ENCODE measurements at regions not wholly inside any gene's neighbourhood (a gene's known extent, or its start where the extent isn't known, plus 50 kb on each side); places are given as distances from the start of the nearest gene placed in this dataset.

DNA sequence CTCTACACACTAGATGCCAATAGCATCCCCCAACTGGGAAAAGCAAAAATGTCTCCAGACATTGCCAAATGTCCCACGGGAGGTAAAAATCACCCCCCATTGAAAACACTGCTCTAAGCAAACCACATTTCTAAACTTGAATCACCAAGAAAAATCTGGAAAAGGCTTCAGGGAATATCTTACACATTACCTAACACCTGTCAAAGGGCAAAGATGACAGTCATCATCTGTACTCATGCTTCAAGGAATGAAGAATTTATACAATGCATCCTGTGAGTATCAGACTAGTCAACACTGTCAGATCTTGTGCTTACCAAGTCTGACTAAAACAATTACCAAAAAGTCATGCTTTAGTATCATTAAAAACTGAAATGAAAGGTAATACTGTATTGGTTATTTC is 161.6 kb upstream of the SOX5 start (continued):
- TF ChIP-seq, protein P1, sequence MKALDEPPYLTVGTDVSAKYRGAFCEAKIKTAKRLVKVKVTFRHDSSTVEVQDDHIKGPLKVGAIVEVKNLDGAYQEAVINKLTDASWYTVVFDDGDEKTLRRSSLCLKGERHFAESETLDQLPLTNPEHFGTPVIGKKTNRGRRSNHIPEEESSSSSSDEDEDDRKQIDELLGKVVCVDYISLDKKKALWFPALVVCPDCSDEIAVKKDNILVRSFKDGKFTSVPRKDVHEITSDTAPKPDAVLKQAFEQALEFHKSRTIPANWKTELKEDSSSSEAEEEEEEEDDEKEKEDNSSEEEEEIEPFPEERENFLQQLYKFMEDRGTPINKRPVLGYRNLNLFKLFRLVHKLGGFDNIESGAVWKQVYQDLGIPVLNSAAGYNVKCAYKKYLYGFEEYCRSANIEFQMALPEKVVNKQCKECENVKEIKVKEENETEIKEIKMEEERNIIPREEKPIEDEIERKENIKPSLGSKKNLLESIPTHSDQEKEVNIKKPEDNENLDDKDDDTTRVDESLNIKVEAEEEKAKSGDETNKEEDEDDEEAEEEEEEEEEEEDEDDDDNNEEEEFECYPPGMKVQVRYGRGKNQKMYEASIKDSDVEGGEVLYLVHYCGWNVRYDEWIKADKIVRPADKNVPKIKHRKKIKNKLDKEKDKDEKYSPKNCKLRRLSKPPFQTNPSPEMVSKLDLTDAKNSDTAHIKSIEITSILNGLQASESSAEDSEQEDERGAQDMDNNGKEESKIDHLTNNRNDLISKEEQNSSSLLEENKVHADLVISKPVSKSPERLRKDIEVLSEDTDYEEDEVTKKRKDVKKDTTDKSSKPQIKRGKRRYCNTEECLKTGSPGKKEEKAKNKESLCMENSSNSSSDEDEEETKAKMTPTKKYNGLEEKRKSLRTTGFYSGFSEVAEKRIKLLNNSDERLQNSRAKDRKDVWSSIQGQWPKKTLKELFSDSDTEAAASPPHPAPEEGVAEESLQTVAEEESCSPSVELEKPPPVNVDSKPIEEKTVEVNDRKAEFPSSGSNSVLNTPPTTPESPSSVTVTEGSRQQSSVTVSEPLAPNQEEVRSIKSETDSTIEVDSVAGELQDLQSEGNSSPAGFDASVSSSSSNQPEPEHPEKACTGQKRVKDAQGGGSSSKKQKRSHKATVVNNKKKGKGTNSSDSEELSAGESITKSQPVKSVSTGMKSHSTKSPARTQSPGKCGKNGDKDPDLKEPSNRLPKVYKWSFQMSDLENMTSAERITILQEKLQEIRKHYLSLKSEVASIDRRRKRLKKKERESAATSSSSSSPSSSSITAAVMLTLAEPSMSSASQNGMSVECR (CRISPR knock-in tag; IDR thresholded peaks at IDR 0.05; ENCODE audit: borderline replicate concordance): no peak
- TF ChIP-seq TEAD1 (CRISPR knock-in tag; IDR thresholded peaks at IDR 0.05) (no peak), IRF2 (CRISPR knock-in tag; IDR thresholded peaks at IDR 0.05; ENCODE audit: borderline replicate concordance, low read depth) (no peak)
- TF ChIP-seq, protein P2, sequence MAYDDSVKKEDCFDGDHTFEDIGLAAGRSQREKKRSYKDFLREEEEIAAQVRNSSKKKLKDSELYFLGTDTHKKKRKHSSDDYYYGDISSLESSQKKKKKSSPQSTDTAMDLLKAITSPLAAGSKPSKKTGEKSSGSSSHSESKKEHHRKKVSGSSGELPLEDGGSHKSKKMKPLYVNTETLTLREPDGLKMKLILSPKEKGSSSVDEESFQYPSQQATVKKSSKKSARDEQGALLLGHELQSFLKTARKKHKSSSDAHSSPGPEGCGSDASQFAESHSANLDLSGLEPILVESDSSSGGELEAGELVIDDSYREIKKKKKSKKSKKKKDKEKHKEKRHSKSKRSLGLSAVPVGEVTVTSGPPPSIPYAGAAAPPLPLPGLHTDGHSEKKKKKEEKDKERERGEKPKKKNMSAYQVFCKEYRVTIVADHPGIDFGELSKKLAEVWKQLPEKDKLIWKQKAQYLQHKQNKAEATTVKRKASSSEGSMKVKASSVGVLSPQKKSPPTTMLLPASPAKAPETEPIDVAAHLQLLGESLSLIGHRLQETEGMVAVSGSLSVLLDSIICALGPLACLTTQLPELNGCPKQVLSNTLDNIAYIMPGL (CRISPR knock-in tag; IDR thresholded peaks at IDR 0.05): no peak

DNA sequence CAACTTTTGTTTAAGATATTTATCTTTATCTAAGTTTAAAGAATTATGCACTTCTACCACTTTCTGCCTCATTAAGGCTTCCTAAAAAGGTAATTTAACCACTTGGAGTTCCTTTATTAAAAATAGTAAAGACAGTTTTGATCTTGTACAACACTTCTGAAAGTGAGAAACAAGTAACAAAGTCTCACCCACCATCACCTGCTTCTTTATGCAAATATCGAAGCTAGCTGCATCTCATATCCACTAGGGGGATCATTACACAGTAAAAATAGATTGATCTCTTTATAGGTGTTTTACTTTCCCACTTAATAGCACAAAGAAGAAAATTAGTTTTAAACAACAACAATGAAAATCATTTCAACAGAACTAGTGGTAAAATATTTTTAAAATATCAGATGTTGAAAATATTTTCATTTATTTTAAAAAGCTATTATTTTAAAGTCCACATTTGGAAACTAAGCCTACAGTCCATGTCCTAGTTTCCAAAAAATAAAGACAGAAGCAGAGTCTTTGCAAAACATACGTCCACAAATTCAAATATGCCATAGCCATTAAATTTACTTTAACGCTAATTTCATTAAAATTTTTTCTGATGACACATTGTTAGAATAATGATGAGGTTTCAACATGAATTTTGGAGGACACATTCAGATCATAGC is 160.0 kb upstream of the SOX5 start:
- Mint-ChIP-seq H3K27me3 (ENCODE audit: low read depth) (no peaks in the 10 kb centered on the region), H3K9me3 (no peaks in the 10 kb centered on the region), H3K36me3 (no peaks in the 10 kb centered on the region), H3K4me3 (no peak overlapping the region), H3K4me1 (0 out of 2 replicates have a peak, but pooled peaks cover 3% of the 10 kb centered on the region), H3K27ac (no peak overlapping the region)
- no peak for TF ChIP-seq NR1H2 (CRISPR knock-in tag; IDR thresholded peaks at IDR 0.05)
- TF ChIP-seq, protein P3, sequence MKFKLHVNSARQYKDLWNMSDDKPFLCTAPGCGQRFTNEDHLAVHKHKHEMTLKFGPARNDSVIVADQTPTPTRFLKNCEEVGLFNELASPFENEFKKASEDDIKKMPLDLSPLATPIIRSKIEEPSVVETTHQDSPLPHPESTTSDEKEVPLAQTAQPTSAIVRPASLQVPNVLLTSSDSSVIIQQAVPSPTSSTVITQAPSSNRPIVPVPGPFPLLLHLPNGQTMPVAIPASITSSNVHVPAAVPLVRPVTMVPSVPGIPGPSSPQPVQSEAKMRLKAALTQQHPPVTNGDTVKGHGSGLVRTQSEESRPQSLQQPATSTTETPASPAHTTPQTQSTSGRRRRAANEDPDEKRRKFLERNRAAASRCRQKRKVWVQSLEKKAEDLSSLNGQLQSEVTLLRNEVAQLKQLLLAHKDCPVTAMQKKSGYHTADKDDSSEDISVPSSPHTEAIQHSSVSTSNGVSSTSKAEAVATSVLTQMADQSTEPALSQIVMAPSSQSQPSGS (CRISPR knock-in tag; IDR thresholded peaks at IDR 0.05; ENCODE audit: borderline replicate concordance, low read depth): no peak
- no peak for TF ChIP-seq ATF1 (CRISPR knock-in tag; IDR thresholded peaks at IDR 0.05)
- TF ChIP-seq, protein P4, sequence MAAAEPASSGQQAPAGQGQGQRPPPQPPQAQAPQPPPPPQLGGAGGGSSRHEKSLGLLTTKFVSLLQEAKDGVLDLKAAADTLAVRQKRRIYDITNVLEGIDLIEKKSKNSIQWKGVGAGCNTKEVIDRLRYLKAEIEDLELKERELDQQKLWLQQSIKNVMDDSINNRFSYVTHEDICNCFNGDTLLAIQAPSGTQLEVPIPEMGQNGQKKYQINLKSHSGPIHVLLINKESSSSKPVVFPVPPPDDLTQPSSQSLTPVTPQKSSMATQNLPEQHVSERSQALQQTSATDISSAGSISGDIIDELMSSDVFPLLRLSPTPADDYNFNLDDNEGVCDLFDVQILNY (CRISPR knock-in tag; IDR thresholded peaks at IDR 0.05): no peak
- TF ChIP-seq, protein P5, sequence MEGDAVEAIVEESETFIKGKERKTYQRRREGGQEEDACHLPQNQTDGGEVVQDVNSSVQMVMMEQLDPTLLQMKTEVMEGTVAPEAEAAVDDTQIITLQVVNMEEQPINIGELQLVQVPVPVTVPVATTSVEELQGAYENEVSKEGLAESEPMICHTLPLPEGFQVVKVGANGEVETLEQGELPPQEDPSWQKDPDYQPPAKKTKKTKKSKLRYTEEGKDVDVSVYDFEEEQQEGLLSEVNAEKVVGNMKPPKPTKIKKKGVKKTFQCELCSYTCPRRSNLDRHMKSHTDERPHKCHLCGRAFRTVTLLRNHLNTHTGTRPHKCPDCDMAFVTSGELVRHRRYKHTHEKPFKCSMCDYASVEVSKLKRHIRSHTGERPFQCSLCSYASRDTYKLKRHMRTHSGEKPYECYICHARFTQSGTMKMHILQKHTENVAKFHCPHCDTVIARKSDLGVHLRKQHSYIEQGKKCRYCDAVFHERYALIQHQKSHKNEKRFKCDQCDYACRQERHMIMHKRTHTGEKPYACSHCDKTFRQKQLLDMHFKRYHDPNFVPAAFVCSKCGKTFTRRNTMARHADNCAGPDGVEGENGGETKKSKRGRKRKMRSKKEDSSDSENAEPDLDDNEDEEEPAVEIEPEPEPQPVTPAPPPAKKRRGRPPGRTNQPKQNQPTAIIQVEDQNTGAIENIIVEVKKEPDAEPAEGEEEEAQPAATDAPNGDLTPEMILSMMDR (IDR thresholded peaks at IDR 0.05): peak; percentile 52; the same call in 1 of the 2 replicates
- ATAC-seq (no peak), DNase-seq (ENCODE audit: low spot score) (no peak)
- CTCF ChIA-PET: interaction anchor here (0.9 to 1.2 kb wide), 2 partner anchors 428 to 554 kb away, joined by 3 to 4 read pairs; no protein-coding TSS in a partner anchor
- POLR2A ChIA-PET: no interaction called here

DNA sequence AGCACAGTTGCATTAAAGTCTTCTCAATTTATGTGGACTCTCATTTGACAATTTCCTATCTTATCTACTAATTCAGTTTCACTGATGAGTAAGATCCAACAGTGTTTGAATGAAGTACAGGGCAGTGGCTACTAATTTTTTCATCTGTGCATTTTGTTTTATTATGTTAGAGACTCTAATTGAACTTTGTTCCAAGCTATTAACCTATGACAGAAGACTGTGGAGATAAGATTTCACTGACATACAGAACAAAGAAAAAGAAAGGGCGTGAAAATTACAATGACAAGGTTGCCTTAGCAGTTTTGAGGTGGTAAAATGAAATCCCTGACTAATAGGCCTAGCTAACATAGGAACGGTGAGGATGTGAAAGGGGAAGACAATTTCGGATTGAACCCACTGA is 153.2 kb upstream of the SOX5 start:
- H3K27me3 Mint-ChIP-seq (ENCODE audit: low read depth): no peaks in the 10 kb centered on the region
- TF ChIP-seq ZBTB21 (CRISPR knock-in tag; IDR thresholded peaks at IDR 0.05; ENCODE audit: borderline replicate concordance) (no peak), ZNF671 (CRISPR knock-in tag; IDR thresholded peaks at IDR 0.05) (no peak), OVOL2 (CRISPR knock-in tag; IDR thresholded peaks at IDR 0.05; ENCODE audit: borderline replicate concordance) (no peak), HMGA2 (CRISPR knock-in tag; IDR thresholded peaks at IDR 0.05) (no peak), ZNF219 (CRISPR knock-in tag; IDR thresholded peaks at IDR 0.05; ENCODE audit: borderline replicate concordance) (no peak), RORB (CRISPR knock-in tag; IDR thresholded peaks at IDR 0.05) (no peak), ESRRA (CRISPR knock-in tag; IDR thresholded peaks at IDR 0.05; ENCODE audit: borderline replicate concordance) (no peak), JAZF1 (CRISPR knock-in tag; IDR thresholded peaks at IDR 0.05) (no peak), SMAD3 (CRISPR knock-in tag; IDR thresholded peaks at IDR 0.05; ENCODE audit: borderline replicate concordance) (no peak)
- TF ChIP-seq, protein P4 (CRISPR knock-in tag; IDR thresholded peaks at IDR 0.05): no peak
- TF ChIP-seq, protein P6, sequence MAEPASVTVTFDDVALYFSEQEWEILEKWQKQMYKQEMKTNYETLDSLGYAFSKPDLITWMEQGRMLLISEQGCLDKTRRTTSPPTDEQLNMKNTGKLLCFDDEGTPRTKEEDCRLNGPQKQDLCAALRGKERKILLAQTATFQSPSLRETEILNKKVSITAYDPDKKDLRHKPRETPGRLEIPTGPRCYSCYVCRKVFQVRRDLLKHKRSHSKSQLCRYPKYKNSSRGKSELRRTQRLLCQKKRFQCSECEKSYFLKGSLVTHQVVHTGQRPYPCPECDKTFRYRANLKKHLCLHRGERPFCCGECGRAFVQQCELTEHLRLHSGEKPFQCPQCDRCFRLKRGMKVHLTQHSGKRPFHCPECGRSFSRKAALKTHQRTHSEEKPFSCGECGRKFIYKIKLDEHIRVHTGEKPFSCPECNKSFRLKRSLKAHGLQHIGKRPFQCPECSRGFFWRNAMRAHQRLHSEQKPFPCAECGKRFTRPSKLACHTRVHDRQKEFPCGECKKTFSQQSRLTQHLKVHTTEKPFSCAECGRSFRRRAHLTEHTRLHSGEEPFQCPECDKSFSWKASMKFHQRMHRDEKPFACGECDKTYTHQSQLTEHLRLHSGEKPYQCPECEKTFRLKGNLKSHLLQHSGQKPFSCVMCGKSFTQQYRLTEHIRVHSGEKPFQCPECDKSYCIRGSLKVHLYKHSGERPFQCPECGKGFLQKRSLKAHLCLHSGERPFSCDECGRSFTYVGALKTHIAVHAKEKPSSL (CRISPR knock-in tag; conservative IDR thresholded peaks at IDR 0.05): no peak

More for the DNA sequence above, 153.2 kb upstream of the SOX5 start:
- no peaks in the 10 kb centered on the region for H3K36me3 Mint-ChIP-seq
- ATAC-seq (no peak), DNase-seq (ENCODE audit: low spot score) (no peak)
- no peaks in the 10 kb centered on the region for H3K4me1 Mint-ChIP-seq
- H3K4me3 Mint-ChIP-seq: no peak overlapping the region
- H3K27ac Mint-ChIP-seq: no peak overlapping the region
- ChIA-PET CTCF (no interaction called here), POLR2A (no interaction called here)
- H3K9me3 Mint-ChIP-seq: no peaks in the 10 kb centered on the region

Data from WTC11 (cell line).